Endothelial cell (in vitro differentiated cells): ENCODE measurements at regions not wholly inside any gene's neighbourhood (a gene's known extent, or its start where the extent isn't known, plus 50 kb on each side); places are given as distances from the start of the nearest gene placed in this dataset.

Source experiments
- DNase-seq: peaks from one replicate; pipeline ENCODE4 v3.0.0; 2021; ENCODE audit warnings: low spot score
- H3K27ac Mint-ChIP-seq: one replicate; pipeline ENCODE4 v1.8.0; 2021; ENCODE audit warnings: mixed read lengths, inconsistent platforms; ENCODE audit not compliant: unreplicated experiment
- H3K27me3 Mint-ChIP-seq: one replicate; pipeline ENCODE4 v1.8.0; 2021; ENCODE audit warnings: mild to moderate bottlenecking, moderate library complexity, mixed read lengths, inconsistent platforms; ENCODE audit not compliant: unreplicated experiment
- H3K36me3 Mint-ChIP-seq: one replicate; pipeline ENCODE4 v1.8.0; 2021; ENCODE audit warnings: mild to moderate bottlenecking, low read depth, mixed read lengths, inconsistent platforms; ENCODE audit not compliant: unreplicated experiment
- H3K4me1 Mint-ChIP-seq: one replicate; pipeline ENCODE4 v1.8.0; 2021; ENCODE audit warnings: mild to moderate bottlenecking, mixed read lengths, inconsistent platforms; ENCODE audit not compliant: unreplicated experiment
- H3K4me3 Mint-ChIP-seq: one replicate; pipeline ENCODE4 v1.8.0; 2021; ENCODE audit warnings: mild to moderate bottlenecking, mixed read lengths, inconsistent platforms; ENCODE audit not compliant: unreplicated experiment
- H3K9me3 Mint-ChIP-seq: one replicate; pipeline ENCODE4 v1.8.0; 2021; ENCODE audit warnings: mixed read lengths, inconsistent platforms; ENCODE audit not compliant: unreplicated experiment
- CTCF ChIP-seq: fragments of 200-600 bp; sonication (generic); IDR thresholded peaks from one replicate; pipeline ENCODE4 v1.5.0; 2021; ENCODE audit warnings: antibody characterized with exemption; ENCODE audit not compliant: unreplicated experiment

GRCh38 chr1:36699113-36699911, 216.6 kb upstream of the CSF3R start:
- TF ChIP-seq CTCF, result no peak
- Mint-ChIP-seq H3K27ac (no peak overlapping the region), H3K4me1 (no peaks in the 10 kb centered on the region), H3K4me3 (no peak overlapping the region), H3K36me3 (no peaks in the 10 kb centered on the region), H3K9me3 (no peaks in the 10 kb centered on the region), H3K27me3 (peaks cover 2% of the 10 kb centered on the region)
- DNase-seq, result no peak

- Mint-ChIP-seq H3K27me3 (peaks cover 4% of the 10 kb centered on the region), H3K9me3 (no peaks in the 10 kb centered on the region), H3K4me1 (peaks cover 3% of the 10 kb centered on the region), H3K4me3 (no peak overlapping the region), H3K27ac (no peak overlapping the region), H3K36me3 (no peaks in the 10 kb centered on the region)
- no peak for DNase-seq
- TF ChIP-seq CTCF, result no peak
Measured at GRCh38 chr1:36697836-36698605, 215.3 kb upstream of the CSF3R start.

- H3K36me3 Mint-ChIP-seq, result no peaks in the 10 kb centered on the region
- H3K27me3 Mint-ChIP-seq, result peaks cover 4% of the 10 kb centered on the region
- H3K4me3 Mint-ChIP-seq, result no peak overlapping the region
- no peak for DNase-seq
- H3K4me1 Mint-ChIP-seq, result peaks cover 3% of the 10 kb centered on the region
- no peak overlapping the region for H3K27ac Mint-ChIP-seq
- TF ChIP-seq CTCF, result no peak
- H3K9me3 Mint-ChIP-seq, result no peaks in the 10 kb centered on the region
Measured at GRCh38 chr1:36696261-36696940, 213.7 kb upstream of the CSF3R start.

- no peaks in the 10 kb centered on the region for H3K36me3 Mint-ChIP-seq
- H3K4me3 Mint-ChIP-seq, result no peak overlapping the region
- H3K27me3 Mint-ChIP-seq, result peaks cover 2% of the 10 kb centered on the region
- no peaks in the 10 kb centered on the region for H3K9me3 Mint-ChIP-seq
- no peak for TF ChIP-seq CTCF
- H3K27ac Mint-ChIP-seq, result no peak overlapping the region
- H3K4me1 Mint-ChIP-seq, result peaks cover 3% of the 10 kb centered on the region
- DNase-seq, result no peak
Measured at GRCh38 chr1:36693603-36694002, 210.9 kb upstream of the CSF3R start.
